Testis (tissue), 2 donors: ENCODE measurements at regions not wholly inside any gene's neighbourhood (a gene's known extent, or its start where the extent isn't known, plus 50 kb on each side); places are given as distances from the start of the nearest gene placed in this dataset.

Experiments used
- DNase-seq: peaks from one replicate; pipeline ENCODE4 v3.0.0-alpha.2; 2019
- H3K27ac ChIP-seq, 2 donors: fragments of 200-600 bp; sonication (generic); one replicate each; pipeline ENCODE4 v1.5.1; 2019
- H3K27me3 ChIP-seq: fragments of 200-600 bp; sonication (generic); one replicate; pipeline ENCODE4 v1.5.1; 2019
- H3K36me3 ChIP-seq: fragments of 200-600 bp; sonication (generic); one replicate; pipeline ENCODE4 v1.5.1; 2017; ENCODE audit warnings: low read depth; ENCODE audit errors: missing control alignments
- H3K4me1 ChIP-seq: fragments of 200-600 bp; sonication (generic); one replicate; pipeline ENCODE4 v1.5.1; 2019
- H3K4me3 ChIP-seq, 2 donors: fragments of 200-600 bp; sonication (generic); one replicate each; pipeline ENCODE4 v1.5.1; 2017 to 2019
- H3K9me3 ChIP-seq: fragments of 200-600 bp; sonication (generic); one replicate; pipeline ENCODE4 v1.5.1; 2017
- POLR2A ChIP-seq: fragments of 450-650 bp; IDR thresholded peaks from one replicate; pipeline ENCODE4 v1.6.1; 2017; ENCODE audit warnings: antibody characterized with exemption, mild to moderate bottlenecking, moderate library complexity
- WGBS, 2 donors: methylation state at CpG; one replicate each; pipeline ENCODE4 v1.1.5; 2018; 5-methylcytosine and 5-hydroxymethylcytosine counted together
- intact Hi-C: fragments of 100-400 bp; cut with DNase I; formaldehyde crosslinking; loops from one replicate; pipeline ENCODE4 v1.15.1; 2023; ENCODE audit warnings: low total_unique reads
- TF ChIP-seq, protein P1 (sequence below), 3 experiments: fragments of 450-650 bp in 2 of 3; fragments of 200-600 bp in 1 of 3; sonication (generic) in 1 of 3; IDR thresholded peaks; one replicate each; pipeline ENCODE4 v1.5.1; 2016 to 2019; ENCODE audit warnings: antibody characterized with exemption in 3 of 3, mild to moderate bottlenecking in 2 of 3, moderate library complexity in 1 of 3

DNA sequence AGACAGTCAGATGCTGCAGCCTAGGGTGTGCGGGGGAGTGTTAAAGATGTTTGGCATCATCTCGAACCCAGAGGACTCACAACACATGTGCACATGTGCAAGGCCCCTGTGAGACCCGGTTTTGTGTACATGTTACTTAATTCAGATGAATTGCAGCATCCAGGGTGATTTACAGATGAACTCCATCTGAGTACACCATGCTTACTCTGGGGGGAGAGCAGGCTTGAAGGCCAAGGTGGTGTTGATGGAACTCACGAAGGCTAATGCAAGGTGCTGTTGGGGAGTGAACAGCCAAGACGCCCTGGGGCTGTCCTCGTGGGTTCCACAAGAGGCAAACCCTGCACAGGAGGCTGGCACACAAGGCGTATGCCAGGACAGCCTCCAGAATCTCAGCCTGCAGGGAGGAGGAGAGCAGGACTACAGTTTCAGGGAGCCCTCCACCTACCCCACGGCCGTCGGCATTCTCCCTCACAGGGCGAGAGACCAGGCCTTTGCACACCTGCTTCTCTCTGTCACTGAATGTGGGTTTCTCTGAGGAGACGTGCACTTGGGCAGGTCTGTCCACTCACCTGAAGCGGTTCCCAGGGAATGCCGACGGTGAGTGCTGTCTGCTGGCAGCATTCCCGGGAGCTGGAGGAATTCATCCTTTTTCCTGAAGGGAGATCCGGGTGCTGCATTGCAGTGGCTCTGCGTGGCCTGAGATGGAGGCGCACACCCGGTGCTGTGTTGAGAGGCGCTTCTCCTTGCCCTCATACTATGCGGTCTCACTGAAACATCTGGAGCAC lies 178.5 kb upstream of the RNF32 start:
- Histone ChIP-seq H3K36me3 (no peaks in the 10 kb centered on the region), H3K4me1 (no peaks in the 10 kb centered on the region), H3K4me3 (no peak overlapping the region), H3K9me3 (no peaks in the 10 kb centered on the region), H3K27ac (no peak overlapping the region), H3K27me3 (no peaks in the 10 kb centered on the region)
- no peak for DNase-seq
- TF ChIP-seq, protein P1, sequence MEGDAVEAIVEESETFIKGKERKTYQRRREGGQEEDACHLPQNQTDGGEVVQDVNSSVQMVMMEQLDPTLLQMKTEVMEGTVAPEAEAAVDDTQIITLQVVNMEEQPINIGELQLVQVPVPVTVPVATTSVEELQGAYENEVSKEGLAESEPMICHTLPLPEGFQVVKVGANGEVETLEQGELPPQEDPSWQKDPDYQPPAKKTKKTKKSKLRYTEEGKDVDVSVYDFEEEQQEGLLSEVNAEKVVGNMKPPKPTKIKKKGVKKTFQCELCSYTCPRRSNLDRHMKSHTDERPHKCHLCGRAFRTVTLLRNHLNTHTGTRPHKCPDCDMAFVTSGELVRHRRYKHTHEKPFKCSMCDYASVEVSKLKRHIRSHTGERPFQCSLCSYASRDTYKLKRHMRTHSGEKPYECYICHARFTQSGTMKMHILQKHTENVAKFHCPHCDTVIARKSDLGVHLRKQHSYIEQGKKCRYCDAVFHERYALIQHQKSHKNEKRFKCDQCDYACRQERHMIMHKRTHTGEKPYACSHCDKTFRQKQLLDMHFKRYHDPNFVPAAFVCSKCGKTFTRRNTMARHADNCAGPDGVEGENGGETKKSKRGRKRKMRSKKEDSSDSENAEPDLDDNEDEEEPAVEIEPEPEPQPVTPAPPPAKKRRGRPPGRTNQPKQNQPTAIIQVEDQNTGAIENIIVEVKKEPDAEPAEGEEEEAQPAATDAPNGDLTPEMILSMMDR (IDR thresholded peaks at IDR 0.05), result no peak
- TF ChIP-seq POLR2A, result no peak
- intact Hi-C loops, result no loop called here
- WGBS, 2 donors, result 83 to 91% methylated on average over 15 to 22 of the region's 22 CpGs

DNA sequence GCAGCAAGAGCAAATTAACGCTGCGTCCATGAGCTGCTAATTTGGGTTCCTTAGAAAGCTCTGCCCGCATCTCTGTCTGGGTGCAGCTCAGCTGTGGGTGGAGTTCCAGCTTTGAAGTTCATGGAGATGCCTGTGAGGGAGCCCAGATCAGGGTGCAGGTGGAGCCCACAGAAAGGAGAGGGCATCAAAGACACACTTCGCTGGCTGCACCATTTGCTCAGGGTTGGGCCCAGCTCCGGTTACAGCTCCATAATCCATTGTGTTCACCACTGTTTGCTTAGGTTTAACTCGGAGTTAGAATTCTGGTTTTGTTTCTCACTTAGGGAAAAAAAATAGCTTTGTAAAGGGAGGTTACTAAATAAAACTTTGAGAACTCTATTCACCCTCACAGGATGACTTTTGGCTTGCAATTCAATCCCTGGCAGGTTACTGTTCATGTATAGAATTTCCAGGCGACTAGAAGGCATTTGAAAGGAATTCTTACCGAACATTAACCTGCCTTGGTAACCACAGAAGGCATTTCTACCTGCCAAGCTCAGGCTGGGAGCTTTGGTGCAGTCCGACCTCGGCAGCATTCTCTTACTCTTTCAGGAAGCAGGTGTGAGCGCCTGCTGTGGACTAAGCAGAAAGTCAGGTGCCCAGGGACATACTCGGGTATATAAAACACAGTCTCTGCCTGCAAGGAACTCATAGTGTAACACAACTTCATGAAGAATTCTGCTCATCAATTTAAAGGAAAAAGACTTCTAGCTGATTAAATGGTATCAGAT lies 179.5 kb upstream of the RNF32 start:
- DNase-seq, result no peak
- Histone ChIP-seq H3K27me3 (no peaks in the 10 kb centered on the region), H3K9me3 (no peaks in the 10 kb centered on the region), H3K27ac (no peak overlapping the region), H3K4me3 (no peak overlapping the region), H3K36me3 (no peaks in the 10 kb centered on the region), H3K4me1 (no peaks in the 10 kb centered on the region)
- intact Hi-C loops, result no loop called here
- TF ChIP-seq, protein P1 (IDR thresholded peaks at IDR 0.05), result no peak
- no peak for TF ChIP-seq POLR2A
- WGBS, 2 donors, result 68 to 73% methylated on average over 12 of the region's 12 CpGs

DNA sequence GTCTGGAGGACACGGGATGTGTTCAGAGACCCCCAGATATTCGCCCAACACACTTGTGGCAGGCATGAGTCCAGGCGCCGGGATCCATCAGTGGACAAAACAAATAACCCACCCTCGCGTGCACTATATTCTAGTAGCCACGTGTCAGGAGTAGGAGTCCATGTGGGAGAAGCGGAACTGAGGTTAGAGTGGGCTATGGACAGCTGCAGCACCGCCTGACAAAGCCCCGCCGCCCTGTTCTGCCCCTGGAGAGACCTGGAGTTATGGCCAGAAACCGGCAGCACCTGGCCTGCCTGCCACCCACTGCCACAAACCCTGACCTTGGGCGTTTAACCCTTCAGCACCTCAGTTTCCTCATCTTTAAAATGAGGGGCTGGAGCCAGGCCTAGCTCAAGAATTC lies 181.0 kb upstream of the RNF32 start:
- 81 to 86% methylated on average over 12 to 13 of the region's 13 CpGs for WGBS, 2 donors
- no peaks in the 10 kb centered on the region for H3K36me3 ChIP-seq

DNA sequence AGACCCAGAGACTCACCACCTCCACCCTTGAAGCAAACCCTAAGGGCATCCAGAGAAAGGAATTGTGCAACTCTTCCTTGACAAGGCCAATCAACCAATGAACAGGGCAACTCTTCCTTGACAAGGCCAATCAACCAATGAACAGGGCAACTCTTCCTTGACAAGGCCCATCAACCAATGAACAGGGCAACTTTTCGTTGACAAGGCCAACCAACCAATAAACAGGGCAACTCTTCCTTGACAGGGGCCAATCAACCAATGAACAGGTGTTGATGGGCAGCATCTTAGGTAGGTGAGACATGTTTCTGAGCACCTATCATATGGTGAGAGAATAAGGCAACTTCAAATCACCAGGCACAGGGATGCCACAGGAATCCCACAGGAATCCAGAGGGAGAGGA lies 181.5 kb upstream of the RNF32 start:
- DNase-seq, result no peak
- no peaks in the 10 kb centered on the region for H3K27me3 ChIP-seq
- TF ChIP-seq POLR2A, result no peak
- TF ChIP-seq, protein P1 (IDR thresholded peaks at IDR 0.05), result no peak

More for the DNA sequence above, 181.0 kb upstream of the RNF32 start:
- H3K4me1 ChIP-seq, result no peaks in the 10 kb centered on the region
- H3K27me3 ChIP-seq, result no peaks in the 10 kb centered on the region
- intact Hi-C loops, result no loop called here
- H3K27ac ChIP-seq, result no peak overlapping the region
- H3K4me3 ChIP-seq, result no peak overlapping the region
- H3K9me3 ChIP-seq, result no peaks in the 10 kb centered on the region
- TF ChIP-seq, protein P1 (IDR thresholded peaks at IDR 0.05), result no peak
- TF ChIP-seq POLR2A, result no peak
- DNase-seq, result no peak

More for the DNA sequence above, 181.5 kb upstream of the RNF32 start:
- H3K4me1 ChIP-seq, result no peaks in the 10 kb centered on the region
- no peak overlapping the region for H3K27ac ChIP-seq
- H3K4me3 ChIP-seq, result no peak overlapping the region
- H3K36me3 ChIP-seq, result no peaks in the 10 kb centered on the region
- intact Hi-C loops, result no loop called here
- WGBS, 2 donors, result 89 to 100% methylated on average over 1 of the region's 1 CpG
- no peaks in the 10 kb centered on the region for H3K9me3 ChIP-seq
